ENCODE measurements at regions not wholly inside any gene's neighbourhood (a gene's known extent, or its start where the extent isn't known, plus 50 kb on each side); places are given as distances from the start of the nearest gene placed in this dataset.
"Not testable (repeated sequence)": the region's sequence is repeated elsewhere in the genome, so short reads cannot be mapped to it uniquely, and the experiment has no call there.

DNA sequence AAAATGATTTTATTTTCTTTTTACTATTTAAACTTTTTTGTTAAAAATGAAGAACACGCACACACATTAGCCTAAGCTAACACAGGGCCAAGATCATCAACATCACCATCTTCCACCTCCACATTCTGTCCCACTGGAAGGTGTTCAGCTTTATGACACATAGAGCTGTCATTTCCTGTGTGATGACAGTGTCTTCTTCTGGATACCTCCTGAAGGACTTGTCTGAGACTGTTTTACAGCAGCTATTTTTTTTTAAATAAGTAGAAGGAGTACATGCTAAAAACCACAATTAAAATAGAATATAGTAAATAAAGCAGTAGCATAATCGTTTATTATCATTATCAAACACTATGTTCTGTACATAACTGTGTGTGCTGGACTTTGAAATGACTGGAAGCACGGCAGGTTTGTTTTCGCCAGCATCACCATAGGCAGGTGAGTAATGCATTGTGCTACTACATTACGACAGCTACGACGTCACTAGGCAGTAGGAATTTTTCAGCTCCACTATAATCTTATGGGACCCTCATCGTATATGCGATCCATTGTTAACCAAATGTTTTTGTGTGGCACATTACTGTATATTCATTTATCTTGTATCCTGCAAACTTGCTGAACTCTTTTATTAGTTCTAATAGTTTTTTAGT, 72.8 kb downstream of the KLF15 start:
- Histone ChIP-seq H3K4me3 (ENCODE audit: low read depth, low read length, poor library complexity, severe bottlenecking) (no peak overlapping the region), H3K27me3 (replicated peaks; ENCODE audit: insufficient read depth, low read depth, low read length, poor library complexity) (no peaks in the 10 kb centered on the region), H3K36me3 (ENCODE audit: insufficient read depth, low read length, poor library complexity, severe bottlenecking) (no peaks in the 10 kb centered on the region), H3K4me1 (ENCODE audit: insufficient read depth, low read length, poor library complexity, severe bottlenecking) (peaks cover 42% of the 10 kb centered on the region), H3K9me3 (ENCODE audit: low read depth, low read length, poor library complexity, severe bottlenecking) (peaks cover 11% of the 10 kb centered on the region), H3K27ac (ENCODE audit: low read depth, low read length, poor library complexity, severe bottlenecking) (peak overlapping the region; percentile 99)
- intact Hi-C loops (cut with micrococcal nuclease; ENCODE audit: unreplicated experiment) = loop anchor here (10.0 kb wide), 1 partner anchor 150 kb away; no protein-coding TSS in a partner anchor
- TF ChIP-seq EZH2 (IDR thresholded peaks at IDR 0.05; ENCODE audit: borderline replicate concordance, low read depth, low read length, poor library complexity, severe bottlenecking) = no peak
- TF ChIP-seq, protein P1, sequence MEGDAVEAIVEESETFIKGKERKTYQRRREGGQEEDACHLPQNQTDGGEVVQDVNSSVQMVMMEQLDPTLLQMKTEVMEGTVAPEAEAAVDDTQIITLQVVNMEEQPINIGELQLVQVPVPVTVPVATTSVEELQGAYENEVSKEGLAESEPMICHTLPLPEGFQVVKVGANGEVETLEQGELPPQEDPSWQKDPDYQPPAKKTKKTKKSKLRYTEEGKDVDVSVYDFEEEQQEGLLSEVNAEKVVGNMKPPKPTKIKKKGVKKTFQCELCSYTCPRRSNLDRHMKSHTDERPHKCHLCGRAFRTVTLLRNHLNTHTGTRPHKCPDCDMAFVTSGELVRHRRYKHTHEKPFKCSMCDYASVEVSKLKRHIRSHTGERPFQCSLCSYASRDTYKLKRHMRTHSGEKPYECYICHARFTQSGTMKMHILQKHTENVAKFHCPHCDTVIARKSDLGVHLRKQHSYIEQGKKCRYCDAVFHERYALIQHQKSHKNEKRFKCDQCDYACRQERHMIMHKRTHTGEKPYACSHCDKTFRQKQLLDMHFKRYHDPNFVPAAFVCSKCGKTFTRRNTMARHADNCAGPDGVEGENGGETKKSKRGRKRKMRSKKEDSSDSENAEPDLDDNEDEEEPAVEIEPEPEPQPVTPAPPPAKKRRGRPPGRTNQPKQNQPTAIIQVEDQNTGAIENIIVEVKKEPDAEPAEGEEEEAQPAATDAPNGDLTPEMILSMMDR (conservative IDR thresholded peaks at IDR 0.05; ENCODE audit: low read depth, low read length) = no peak
- DNase-seq (ENCODE audit: low spot score) = peak; percentile 72
- CTCF ChIA-PET = interaction anchor here (1.0 kb wide), 1 partner anchor 150 kb away, joined by 3 read pairs; no protein-coding TSS in a partner anchor
- POLR2A ChIA-PET (ENCODE audit: low non-redundant PET) = no interaction called here
- BruUV-seq (replicated peaks) = no TSS peak

DNA sequence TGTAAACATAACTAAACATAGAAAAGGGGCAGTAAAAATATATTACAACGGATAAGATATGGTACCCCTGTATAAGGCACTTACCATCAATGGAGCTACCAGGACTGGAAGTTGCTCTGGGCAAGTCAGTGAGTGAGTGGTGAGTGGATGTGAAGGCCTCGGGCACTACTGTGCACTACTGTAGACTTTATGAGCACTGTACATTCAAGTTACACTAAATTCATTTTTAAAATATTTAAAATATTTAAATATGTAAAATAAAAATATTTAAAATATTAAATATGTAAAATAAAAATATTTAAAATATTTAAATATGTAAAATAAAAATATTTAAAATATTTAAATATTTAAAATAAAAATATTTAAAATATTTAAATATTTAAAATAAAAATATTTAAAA, 73.6 kb downstream of the KLF15 start:
- DNase-seq (ENCODE audit: low spot score); POLR2A ChIA-PET (ENCODE audit: low non-redundant PET); H3K27ac ChIP-seq (ENCODE audit: low read depth, low read length, poor library complexity, severe bottlenecking); BruUV-seq (replicated peaks); H3K4me3 ChIP-seq (ENCODE audit: low read depth, low read length, poor library complexity, severe bottlenecking); CTCF ChIA-PET; H3K36me3 ChIP-seq (ENCODE audit: insufficient read depth, low read length, poor library complexity, severe bottlenecking); H3K27me3 ChIP-seq (replicated peaks; ENCODE audit: insufficient read depth, low read depth, low read length, poor library complexity): not testable (repeated sequence)
- Histone ChIP-seq H3K9me3 (ENCODE audit: low read depth, low read length, poor library complexity, severe bottlenecking) (peaks cover 11% of the 10 kb centered on the region), H3K4me1 (ENCODE audit: insufficient read depth, low read length, poor library complexity, severe bottlenecking) (peaks cover 37% of the 10 kb centered on the region)
- intact Hi-C loops (cut with micrococcal nuclease; ENCODE audit: unreplicated experiment) = loop anchor here (10.0 kb wide), 1 partner anchor 149 kb away; no protein-coding TSS in a partner anchor

DNA sequence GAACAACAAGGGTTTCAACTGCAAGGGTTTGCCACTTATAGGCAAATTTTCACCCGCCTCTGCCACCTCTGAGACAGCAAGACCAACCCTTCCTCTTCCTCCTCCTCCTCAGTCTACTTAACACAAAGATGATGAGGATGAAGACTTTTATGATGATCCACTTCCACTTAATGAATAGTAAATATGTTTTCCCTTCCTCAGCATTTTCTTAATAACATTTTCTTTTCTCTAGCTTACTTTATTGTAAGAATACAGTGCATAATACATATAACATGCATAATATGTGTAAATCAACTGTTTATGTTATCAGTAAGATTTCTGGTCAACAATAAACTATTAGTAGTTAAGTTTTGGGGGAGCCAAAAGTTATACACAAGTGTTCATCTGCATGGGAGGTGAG, 77.4 kb downstream of the KLF15 start:
- no peak overlapping the region for H3K27ac ChIP-seq (ENCODE audit: low read depth, low read length, poor library complexity, severe bottlenecking)
- H3K9me3 ChIP-seq (ENCODE audit: low read depth, low read length, poor library complexity, severe bottlenecking) = peaks cover 11% of the 10 kb centered on the region
- ChIA-PET POLR2A (ENCODE audit: low non-redundant PET) (no interaction called here), CTCF (no interaction called here)
- H3K4me3 ChIP-seq (ENCODE audit: low read depth, low read length, poor library complexity, severe bottlenecking) = no peak overlapping the region
- intact Hi-C loops (cut with micrococcal nuclease; ENCODE audit: unreplicated experiment) = loop anchor here (10.0 kb wide), 1 partner anchor 145 kb away; no protein-coding TSS in a partner anchor
- H3K4me1 ChIP-seq (ENCODE audit: insufficient read depth, low read length, poor library complexity, severe bottlenecking) = peaks cover 8% of the 10 kb centered on the region
- no TSS peak for BruUV-seq (replicated peaks)
- no peak for DNase-seq (ENCODE audit: low spot score)
- H3K27me3 ChIP-seq (replicated peaks; ENCODE audit: insufficient read depth, low read depth, low read length, poor library complexity) = no peaks in the 10 kb centered on the region
- TF ChIP-seq, protein P1 (conservative IDR thresholded peaks at IDR 0.05; ENCODE audit: low read depth, low read length) = no peak
- no peak for TF ChIP-seq EZH2 (IDR thresholded peaks at IDR 0.05; ENCODE audit: borderline replicate concordance, low read depth, low read length, poor library complexity, severe bottlenecking)
- no peaks in the 10 kb centered on the region for H3K36me3 ChIP-seq (ENCODE audit: insufficient read depth, low read length, poor library complexity, severe bottlenecking)

Measured in A673 (cell line).